HG02763 (cell line): ENCODE measurements at regions not wholly inside any gene's neighbourhood (a gene's known extent, or its start where the extent isn't known, plus 50 kb on each side); places are given as distances from the start of the nearest gene placed in this dataset.
"Not testable (repeated sequence)": the region's sequence is repeated elsewhere in the genome, so short reads cannot be mapped to it uniquely, and the experiment has no call there.

Experiments used
- ATAC-seq: cut with Tn5 transposase; IDR thresholded peaks from one replicate; pipeline ENCODE4 v1.9.1; 2021; ENCODE audit warnings: mild to moderate bottlenecking, moderate library complexity; ENCODE audit not compliant: unreplicated experiment

DNA sequence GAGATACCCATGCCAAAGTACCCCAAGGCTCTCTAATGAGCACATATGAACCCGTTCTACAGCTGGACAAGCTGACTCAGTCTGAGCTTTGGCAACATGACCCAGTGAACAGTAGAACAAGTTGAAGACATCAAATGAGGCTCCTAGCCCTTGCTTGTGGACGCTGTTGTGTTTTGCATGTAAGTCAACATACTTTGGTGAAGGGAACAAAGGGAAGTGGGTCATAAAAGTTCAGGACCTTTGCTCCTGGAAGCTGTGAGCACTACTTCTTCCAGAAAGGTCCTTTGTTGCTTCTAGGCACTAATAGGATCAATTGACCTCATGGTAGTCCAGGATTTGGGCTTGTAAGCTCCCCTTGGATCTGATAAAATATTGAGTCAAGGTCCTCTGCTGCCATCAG, 613.5 kb upstream of the TBX3 start:
- ATAC-seq, result no peak

DNA sequence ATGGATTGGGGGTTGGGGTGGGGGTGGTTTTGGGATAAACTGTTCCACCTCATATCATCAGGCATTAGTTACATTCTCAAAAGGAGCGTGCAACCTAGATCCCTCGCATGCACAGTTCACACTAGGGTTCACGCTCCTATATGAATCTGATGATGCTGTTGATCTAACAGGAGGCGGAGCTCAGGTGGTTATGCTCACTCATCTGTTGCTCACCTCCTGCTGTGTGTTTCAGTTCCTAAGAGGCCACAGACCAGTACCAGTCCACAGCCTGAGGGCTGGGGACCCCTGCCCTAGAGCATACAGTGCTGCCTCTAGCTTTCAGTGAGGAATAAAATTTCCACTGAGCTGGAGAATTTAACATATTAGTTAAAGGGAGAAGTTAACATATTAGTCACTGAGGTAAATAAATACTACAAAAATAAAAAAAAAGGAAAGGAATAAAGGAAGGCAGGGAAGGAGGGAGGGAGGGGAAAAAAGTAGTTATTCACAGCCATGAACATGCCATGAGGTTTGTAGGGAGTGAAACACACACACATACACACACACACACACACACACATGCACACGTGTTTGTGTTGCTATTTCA, 612.7 kb upstream of the TBX3 start:
- ATAC-seq, result no peak

DNA sequence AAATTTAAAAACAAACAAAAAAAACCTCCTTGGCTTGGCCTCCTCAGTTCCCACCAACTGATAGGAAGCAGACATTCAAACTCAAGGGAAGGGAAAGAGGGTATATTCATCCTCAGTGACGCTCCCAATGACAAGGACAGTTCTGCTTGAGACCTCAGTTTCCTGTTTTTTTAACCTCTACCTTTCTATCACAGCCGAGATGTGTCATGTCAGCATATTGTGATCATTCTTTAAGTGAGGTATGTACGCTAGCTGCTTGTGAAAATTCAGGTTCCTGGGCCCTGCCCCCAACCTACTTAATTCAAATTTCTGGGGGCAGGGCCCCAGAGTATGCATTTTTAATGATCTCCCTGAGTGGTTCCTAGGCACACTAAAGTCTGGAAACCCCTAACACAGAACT, 611.9 kb upstream of the TBX3 start:
- ATAC-seq, result no peak

DNA sequence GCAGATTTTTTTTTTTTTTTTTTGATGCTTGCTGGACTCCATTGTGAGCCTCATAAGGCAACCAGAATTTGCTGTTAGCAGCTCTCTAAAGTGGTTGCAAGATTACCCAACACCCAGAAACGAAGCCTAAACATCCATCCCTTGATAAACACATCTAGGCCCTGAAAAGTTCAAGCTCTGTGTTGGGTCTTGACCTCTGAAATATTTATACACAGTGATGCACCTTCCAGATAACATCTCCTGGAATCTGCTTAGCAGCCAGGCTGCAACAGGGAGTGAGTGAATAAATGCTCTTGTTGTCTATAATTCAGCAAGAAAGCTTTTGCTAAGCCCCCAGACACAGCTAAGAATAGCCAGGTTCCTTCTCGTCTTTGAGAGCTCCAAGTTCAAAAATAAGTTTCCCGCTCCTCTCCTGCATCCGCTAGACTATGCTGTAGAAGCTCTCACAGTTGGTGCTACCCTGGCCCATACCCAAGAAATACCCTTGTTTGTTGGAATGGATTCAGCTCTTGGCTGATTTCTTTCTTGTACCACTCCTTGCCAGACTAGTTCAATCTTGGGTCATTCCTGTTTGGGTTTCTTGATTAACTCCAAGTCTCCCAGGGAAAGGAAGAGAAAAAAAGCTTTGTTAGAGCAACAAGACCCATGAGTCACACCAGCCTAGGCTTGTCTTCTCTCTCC, 610.6 kb upstream of the TBX3 start:
- ATAC-seq, result no peak

DNA sequence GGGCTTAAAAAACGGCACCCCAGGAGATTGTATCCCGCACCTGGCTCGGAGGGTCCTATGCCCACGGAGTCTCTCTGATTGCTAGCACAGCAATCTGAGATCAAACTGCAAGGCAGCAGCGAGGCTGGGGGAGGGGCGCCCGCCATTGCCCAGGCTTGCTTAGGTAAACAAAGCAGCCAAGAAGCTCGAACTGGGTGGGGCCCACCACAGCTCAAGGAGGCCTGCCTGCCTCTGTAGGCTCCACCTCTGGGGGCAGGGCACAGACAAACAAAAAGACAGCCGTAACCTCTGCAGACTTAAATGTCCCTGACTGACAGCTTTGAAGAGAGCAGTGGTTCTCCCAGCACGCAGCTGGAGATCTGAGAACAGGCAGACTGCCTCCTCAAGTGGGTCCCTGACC, 601.5 kb upstream of the TBX3 start:
- ATAC-seq, result not testable (repeated sequence)

DNA sequence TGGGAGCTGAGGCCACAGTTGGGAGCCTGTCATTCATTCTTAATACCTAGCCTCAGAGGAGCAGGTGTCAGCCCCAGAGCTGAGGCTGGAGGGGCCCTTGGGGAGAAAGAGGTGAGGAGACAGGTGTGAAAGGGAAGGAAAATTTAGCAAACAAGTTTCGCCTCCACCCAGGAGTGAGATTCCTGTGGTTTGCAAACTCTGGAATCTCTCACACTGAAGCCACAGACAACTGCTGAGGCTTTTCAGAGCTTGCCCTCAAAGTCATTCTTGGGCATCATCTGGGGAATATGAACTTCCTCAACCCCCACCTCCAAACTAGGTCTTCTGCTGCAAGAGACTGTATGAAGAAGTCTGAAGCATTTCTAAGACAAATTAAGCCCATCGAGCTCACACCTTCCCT, 589.5 kb upstream of the TBX3 start:
- ATAC-seq, result no peak

DNA sequence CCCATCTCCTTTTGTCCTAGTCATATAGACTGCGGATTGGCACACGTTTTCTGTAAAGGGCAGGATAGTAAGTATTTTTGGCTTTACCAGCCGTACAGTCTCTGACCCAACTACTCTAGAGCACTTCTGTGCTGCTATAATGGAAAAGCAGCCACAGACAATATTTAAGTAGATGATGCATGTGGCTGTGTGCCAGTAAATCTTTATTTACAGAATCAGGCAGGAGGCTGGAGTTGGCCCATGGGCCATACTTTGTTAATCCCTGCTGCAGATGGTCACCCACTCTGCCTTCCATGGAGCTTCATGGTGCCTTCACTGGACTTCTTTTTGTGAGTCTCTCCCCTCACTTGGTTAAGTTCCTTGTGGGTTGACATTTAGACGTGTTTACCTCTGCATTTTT, 584.5 kb upstream of the TBX3 start:
- no peak for ATAC-seq

DNA sequence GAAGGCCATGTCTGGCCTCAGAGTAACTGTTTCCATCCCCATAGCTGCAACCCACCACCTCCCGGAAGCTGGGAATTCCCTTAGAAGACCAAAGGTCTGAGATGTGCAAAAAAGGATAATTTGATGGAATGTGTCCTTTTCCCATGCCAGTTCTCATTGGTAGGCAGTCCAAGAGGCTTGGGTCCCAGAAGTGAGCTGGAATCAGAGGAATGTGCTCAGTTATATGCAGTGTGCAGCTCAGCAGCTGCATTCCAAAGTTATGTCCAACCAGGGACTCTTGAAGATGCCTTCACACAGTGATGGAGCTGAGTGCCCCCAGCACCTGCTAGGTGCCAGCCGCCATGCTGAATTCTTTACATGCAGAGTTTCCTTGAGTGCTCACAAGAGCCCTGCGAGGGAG, 583.9 kb upstream of the TBX3 start:
- no peak for ATAC-seq

DNA sequence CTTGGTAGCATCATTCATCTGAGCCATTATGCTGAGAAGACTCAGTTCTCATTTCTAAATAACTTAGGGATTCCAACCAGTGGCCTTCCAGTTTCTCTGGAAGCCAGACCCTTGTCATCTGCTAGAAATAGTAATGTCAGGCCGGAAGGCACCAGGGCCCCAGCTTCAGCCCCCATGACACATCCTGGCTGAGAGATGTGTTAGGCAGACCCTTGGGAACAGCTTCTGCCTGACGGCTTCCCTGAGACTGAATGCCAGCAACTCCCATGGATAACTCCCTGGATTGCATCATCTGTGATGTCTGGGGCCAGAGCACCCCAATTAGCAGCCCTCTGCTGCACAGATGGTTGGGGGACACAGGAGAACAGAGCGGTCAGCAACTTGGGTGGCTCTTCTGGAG, 583.5 kb upstream of the TBX3 start:
- no peak for ATAC-seq

DNA sequence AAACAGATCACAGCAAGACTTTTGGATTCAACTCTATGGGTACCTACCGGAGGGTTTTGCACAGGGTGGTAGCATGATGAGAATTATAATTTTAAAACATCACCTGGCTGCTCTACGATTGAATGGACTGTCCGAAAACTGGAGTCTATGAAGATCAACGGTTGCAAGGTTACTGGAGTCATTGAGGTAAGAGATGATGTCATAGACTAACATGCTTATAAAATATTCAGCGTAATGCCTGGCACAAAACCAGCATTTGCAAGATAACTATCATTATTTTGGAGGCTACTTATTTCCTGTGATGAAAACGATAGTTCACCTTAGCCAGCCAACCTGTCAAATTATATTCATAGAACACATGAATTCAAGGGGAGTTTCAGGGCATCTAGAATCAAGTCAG, 580.6 kb upstream of the TBX3 start:
- no peak for ATAC-seq

DNA sequence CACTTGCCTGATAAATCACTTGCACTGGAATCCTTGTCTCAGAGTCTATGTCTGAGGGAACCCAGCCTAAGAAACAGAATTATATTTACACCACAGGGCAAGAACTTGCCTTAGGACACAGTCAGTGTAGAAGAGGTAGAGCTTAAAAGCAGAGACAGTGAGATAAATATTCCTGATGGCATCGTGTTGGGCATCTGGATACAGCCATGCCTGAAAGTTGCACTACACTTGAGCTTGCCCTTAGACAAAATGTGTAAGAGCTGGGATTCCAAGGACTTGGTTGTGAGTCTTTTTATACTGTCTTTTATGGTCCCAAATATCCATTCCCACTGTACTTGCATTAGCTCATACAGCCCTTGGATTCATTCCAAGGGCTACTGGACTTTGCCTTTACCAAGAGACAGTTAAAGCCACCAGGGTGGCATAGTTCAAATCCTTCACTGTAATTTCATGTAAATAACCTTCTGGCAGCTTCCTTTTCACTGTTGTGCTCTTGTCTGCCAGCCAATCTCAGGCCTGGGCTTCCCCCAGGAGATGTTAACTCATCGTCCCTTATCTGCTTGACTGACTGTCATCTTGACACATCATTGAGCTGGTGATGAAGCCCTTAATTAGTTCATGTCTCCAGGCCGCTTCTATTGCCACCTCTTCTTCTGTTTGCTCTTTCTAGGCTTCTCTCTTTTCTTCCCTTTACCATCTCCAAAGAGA, 577.9 kb upstream of the TBX3 start:
- no peak for ATAC-seq

DNA sequence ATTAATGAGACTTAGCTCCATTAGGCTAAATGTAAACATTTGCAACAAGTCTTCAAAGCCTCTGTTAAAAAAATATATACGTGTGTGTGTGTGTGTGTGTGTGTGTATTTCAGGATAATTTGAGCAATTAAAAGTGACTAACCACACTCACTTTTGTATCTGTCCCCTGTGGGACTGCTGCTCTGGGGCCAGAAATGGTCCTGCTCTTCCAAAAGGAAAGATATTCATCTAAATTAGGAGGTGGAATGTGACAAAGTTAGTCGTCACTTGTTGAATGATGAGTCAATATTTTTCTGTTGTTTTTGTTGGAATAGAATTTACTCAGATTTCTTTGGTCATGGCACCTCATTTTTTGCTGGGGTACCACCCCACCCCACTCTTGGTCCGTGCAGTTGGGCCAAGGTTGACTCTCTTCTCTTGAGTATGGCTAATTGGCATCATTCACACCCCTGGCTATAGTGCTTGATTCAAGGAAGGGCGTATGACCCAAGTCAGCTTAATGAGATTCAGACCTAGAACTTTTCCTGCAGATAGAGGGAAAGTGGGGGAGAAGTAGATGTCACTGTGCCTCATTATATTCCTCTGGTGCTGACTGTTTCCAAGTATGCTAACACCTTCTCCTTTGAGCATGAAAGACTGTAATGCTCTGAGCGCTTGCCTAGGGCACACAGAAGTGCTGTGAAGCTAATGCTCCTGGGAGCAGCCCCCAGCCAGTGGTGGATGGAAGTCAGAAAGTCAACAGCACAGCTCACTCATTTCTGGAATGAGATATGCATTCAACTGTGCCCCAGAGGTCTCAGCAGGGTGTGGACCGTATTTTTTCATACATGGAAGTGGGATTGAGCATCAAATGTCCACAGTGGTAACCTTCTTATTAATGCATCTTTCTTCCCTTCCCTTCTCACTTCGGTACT, 577.0 kb upstream of the TBX3 start:
- ATAC-seq, result no peak

DNA sequence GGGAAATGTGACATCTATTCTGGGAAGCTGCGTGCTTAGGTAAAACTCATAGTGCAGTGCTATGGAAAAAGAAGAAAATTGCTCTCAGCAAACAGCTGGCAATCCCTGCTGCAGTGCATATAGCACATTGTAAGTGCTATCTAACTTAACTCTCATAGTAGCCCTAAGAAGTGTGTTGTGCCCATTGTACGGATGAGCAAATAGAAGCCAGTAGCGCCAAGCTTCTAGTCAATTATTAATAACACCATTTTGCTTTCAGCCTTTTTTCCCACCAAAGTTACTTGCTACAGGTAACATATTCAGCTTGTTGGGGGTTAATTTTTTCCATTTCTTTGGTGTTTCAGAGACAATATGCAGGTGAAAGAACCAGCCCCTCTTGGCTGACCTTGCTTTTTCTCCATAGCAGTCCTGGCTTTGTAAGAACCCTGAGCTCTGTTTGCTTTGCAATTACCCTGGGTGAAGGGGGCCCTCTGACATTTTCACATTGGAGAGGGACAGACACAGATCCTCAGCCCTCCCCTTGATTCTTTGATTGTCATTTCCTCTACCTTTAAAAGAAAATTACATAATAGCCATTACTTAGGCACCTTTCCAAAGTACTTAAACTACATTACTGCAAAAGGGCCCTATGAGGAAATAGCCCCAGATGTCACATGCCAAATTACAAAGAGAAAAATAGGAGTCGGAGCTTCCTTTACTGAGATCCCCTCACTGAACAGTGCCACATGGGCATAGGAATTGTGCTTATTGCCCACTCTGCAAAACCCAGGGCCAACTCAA, 576.2 kb upstream of the TBX3 start:
- no peak for ATAC-seq

DNA sequence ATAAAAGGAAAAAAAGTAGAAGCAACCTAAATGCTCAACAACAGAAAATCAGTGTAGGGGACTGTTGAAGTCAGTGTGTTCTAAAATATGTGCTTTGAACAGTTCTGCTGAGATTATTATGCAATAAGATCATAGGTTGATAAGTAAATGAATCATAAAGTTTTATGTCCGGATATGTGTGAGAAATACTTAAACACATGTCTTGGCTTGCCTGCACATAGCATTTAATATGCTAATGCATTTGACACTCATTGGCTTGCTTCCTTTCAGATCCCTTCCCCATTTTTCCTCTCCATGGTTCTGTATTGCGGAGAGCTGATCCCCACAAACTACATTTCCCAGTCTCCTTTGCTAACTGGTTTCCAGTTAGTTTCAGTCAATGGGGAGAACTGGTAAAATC, 573.8 kb upstream of the TBX3 start:
- ATAC-seq, result no peak

DNA sequence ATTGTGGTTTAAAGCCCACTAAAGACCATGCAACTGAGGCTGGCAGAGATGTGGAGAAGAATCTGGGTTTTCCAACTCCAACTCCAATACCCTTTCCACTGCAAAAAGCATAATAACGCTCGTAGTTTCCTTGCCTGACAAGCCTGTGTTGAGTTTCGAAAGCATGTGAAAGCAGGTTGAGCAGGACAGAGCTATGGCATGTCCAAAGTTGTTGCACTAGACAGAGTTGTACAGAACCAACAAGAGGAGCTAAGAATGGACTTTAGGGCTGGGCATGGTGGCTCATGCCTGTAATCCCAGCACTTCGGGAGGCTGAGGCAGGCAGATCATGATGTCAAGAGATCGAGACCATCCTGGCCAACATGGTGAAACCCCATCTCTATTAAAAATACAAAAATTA, 572.0 kb upstream of the TBX3 start:
- ATAC-seq, result no peak

DNA sequence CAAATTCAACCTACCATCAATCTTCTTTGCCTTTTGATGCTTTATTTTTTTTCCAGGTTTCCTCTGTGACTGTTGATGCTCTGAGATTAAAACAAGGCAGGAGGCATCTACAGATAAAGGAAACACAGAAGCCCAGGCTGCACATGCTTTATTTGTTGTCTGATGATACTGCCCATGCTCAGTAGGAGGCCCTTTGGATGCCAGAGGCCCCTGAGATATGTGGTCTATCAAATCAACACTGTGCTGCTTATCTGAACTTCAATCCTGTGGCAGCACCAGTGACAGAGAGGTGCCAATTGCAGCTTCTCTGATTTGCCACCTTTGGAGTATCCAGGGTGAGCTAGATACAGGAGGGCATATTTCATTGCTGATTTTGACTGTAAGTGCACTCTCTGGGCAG, 571.3 kb upstream of the TBX3 start:
- no peak for ATAC-seq

DNA sequence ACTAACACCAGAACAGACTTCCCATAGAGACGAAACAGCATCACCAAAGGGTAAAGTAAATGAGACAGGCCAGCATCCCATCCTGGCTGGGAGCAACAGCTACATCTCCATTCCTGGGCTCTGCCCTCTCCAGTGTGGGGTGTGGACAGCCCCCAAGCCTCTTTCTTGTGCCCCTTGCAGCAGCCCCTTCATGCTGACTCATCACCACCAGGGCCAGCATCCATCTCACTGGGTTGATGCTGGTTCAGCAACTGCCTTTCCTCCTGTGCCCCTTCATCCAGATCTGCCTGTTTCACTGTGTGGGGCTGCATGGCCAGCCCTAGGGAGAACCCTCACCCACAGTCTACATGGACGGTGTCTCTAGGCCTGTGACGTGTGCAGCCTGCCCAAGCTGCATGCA, 569.1 kb upstream of the TBX3 start:
- no peak for ATAC-seq

DNA sequence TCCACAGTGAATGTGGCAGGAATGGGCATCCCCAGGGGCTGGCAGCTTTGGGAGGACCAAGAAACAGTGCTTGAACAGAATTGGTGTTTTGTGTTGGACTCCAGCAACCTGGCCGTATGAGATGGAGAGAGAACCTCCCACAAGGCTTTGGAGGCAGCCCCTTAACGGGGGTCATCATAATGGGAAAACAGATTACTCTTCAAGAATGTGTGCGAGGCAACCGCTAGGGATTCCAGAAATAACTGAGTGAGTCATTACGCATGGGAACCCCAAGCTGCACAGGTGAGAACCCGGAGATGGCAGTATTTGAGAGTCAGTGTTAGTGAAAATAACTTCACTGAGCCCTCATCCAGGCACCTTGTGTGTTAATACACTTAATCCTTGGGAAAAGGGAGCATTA, 567.8 kb upstream of the TBX3 start:
- no peak for ATAC-seq

DNA sequence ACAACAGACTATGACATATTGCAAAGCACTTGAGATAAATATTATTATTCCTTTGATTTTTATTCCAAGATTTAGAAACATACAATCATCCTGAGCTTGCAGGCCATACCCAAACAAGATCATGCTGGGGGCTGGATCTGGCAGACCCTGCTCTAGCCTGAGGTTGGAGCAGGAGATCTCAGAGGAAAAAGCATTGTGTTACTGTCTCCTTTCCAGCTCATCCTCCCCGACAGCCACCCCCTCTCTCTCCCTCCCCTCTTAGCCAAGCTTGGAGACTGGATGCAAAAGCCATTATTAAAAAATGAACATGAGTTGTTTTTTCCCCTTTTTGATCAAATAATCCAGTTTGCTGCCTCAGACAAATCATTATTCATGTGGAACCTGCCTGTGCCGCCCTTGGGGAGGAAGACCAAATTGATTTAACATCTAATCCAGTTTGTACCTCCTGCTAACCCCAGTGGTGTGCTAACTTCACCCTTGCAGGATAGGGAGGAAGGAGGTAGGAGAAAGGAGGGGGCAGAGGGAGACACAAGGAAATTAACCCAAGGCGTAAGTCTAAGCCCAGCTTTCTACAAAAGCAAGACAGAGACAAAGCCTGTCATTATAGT, 565.8 kb upstream of the TBX3 start:
- no peak for ATAC-seq

DNA sequence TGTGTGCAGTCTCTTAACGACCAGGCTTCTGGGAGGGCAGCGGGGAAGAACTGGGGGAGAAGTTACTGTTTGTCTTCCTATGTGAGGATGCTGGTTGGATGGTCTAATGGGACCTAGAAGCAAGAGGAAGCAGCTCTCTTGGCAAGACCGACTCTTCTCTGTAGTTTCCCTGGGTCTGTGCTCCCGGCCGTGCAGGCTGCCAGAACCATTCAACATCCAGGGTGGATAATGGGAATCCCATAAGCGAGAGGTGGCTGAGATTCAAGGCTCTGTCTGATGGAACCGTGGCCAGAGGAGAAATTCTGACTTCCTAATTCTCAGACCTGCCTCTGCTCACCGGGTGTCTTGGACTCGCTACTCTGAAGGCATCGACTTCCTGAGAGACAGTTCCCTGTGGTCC, 561.0 kb upstream of the TBX3 start:
- ATAC-seq, result no peak
